Neuronal stem cell (in vitro differentiated cells): ENCODE measurements at regions not wholly inside any gene's neighbourhood (a gene's known extent, or its start where the extent isn't known, plus 50 kb on each side); places are given as distances from the start of the nearest gene placed in this dataset.
A peak's percentile ranks its signal among the peaks of the same experiment; 100 is the strongest.

Experiments used
- DNase-seq: peaks from one replicate; pipeline ENCODE4 v3.0.0-alpha.2; 2013; ENCODE audit warnings: low spot score
- H2AFZ ChIP-seq: one replicate; pipeline ENCODE4 v1.6.1; 2013; ENCODE audit warnings: mild to moderate bottlenecking, low read length, inconsistent platforms
- H2AK5ac ChIP-seq: 2 replicates; pipeline ENCODE4 v1.6.1; 2013; ENCODE audit warnings: low read depth, mild to moderate bottlenecking, inconsistent platforms, low read length, moderate library complexity, mixed read lengths
- H2BK120ac ChIP-seq: 2 replicates; pipeline ENCODE4 v1.6.1; 2013; ENCODE audit warnings: low read depth, mild to moderate bottlenecking, inconsistent platforms, low read length, moderate library complexity, mixed read lengths
- H2BK12ac ChIP-seq: one replicate; pipeline ENCODE4 v1.6.1; 2013; ENCODE audit warnings: low read length, inconsistent platforms
- H2BK15ac ChIP-seq: 2 replicates; pipeline ENCODE4 v1.6.1; 2013; ENCODE audit warnings: mild to moderate bottlenecking, low read length, inconsistent platforms, mixed read lengths
- H2BK5ac ChIP-seq: one replicate; pipeline ENCODE4 v1.6.1; 2013; ENCODE audit warnings: inconsistent platforms, mild to moderate bottlenecking, low read length, moderate library complexity
- H3K14ac ChIP-seq: one replicate; pipeline ENCODE4 v1.6.1; 2013; ENCODE audit warnings: low read length, inconsistent platforms
- H3K18ac ChIP-seq: 2 replicates; pipeline ENCODE4 v1.6.1; 2013; ENCODE audit warnings: low read length, inconsistent platforms
- H3K23ac ChIP-seq: 2 replicates; pipeline ENCODE4 v1.6.1; 2013; ENCODE audit warnings: low read depth, mild to moderate bottlenecking, mixed read lengths, low read length, inconsistent platforms; ENCODE audit not compliant: poor library complexity
- H3K27ac ChIP-seq: replicated peaks from 3 replicates; pipeline ENCODE4 v1.5.1; 2013; ENCODE audit warnings: low read length, inconsistent platforms
- H3K27me3 ChIP-seq, 3 experiments: 2 replicates each; pipeline ENCODE4 v1.6.1; 2013; ENCODE audit warnings: low read length in 3 of 3, mild to moderate bottlenecking in 2 of 3, inconsistent platforms in 1 of 3, low read depth in 1 of 3, mixed read lengths in 1 of 3, moderate library complexity in 1 of 3; ENCODE audit not compliant: control insufficient read depth in 3 of 3, insufficient read depth in 3 of 3
- H3K36me3 ChIP-seq, 2 donors: replicated peaks in 1 of 2; 2 replicates each; pipeline ENCODE4 v1.6.1; 2013; ENCODE audit warnings: low read length in 2 of 2; ENCODE audit not compliant: control insufficient read depth in 2 of 2, insufficient read depth in 2 of 2
- H3K4ac ChIP-seq: 2 replicates; pipeline ENCODE4 v1.6.1; 2013; ENCODE audit warnings: inconsistent platforms, mild to moderate bottlenecking, low read length, moderate library complexity
- H3K4me1 ChIP-seq, 2 donors: 1 replicate in 1 of 2; 2 replicates in 1 of 2; pipeline ENCODE4 v1.6.1; 2013; ENCODE audit warnings: low read length in 2 of 2, low read depth in 1 of 2; ENCODE audit not compliant: control insufficient read depth in 2 of 2, insufficient read depth in 1 of 2
- H3K4me2 ChIP-seq: one replicate; pipeline ENCODE4 v1.6.1; 2013; ENCODE audit warnings: mild to moderate bottlenecking, low read length, inconsistent platforms; ENCODE audit not compliant: insufficient read depth, poor library complexity, severe bottlenecking
- H3K4me3 ChIP-seq, 2 donors: 2 replicates each; pipeline ENCODE4 v1.5.1; 2013; ENCODE audit warnings: low read length in 2 of 2, mild to moderate bottlenecking in 2 of 2, inconsistent platforms in 1 of 2, moderate library complexity in 1 of 2
- H3K79me1 ChIP-seq: one replicate; pipeline ENCODE4 v1.6.1; 2013; ENCODE audit warnings: low read depth, mild to moderate bottlenecking, inconsistent platforms, low read length, moderate library complexity
- H3K9ac ChIP-seq: one replicate; pipeline ENCODE4 v1.6.1; 2013; ENCODE audit warnings: mild to moderate bottlenecking, low read depth, low read length, inconsistent platforms; ENCODE audit not compliant: poor library complexity
- H3K9me3 ChIP-seq, 2 donors: replicated peaks in 1 of 2; 2 replicates each; pipeline versions ENCODE3 to v1.6.1; 2013; ENCODE audit warnings: low read length in 2 of 2, mild to moderate bottlenecking in 2 of 2, inconsistent platforms in 1 of 2, low read depth in 1 of 2, mixed read lengths in 1 of 2, moderate library complexity in 1 of 2; ENCODE audit not compliant: control insufficient read depth in 2 of 2, insufficient read depth in 1 of 2
- H4K8ac ChIP-seq: one replicate; pipeline ENCODE4 v1.6.1; 2013; ENCODE audit warnings: low read depth, mild to moderate bottlenecking, inconsistent platforms, low read length, moderate library complexity
- H4K91ac ChIP-seq: one replicate; pipeline ENCODE4 v1.6.1; 2013; ENCODE audit warnings: low read length, low read depth, mild to moderate bottlenecking, inconsistent platforms; ENCODE audit not compliant: poor library complexity
- WGBS, 2 donors: extraction: QIAGEN DNeasy Blood & Tissue Kit; methylation state at CpG; one replicate each; pipeline ENCODE4 v1.1.7; 2013; ENCODE audit warnings: missing lambda C conversion rate in 2 of 2, mixed read lengths in 1 of 2; ENCODE audit not compliant: insufficient read length in 2 of 2, insufficient replicate concordance in 1 of 2; ENCODE audit errors: extremely low coverage in 2 of 2; 5-methylcytosine and 5-hydroxymethylcytosine counted together

GRCh38 chr15:95486224-95486623 lies 844.3 kb upstream of the NR2F2 start:
- H3K4me2 ChIP-seq: no peak overlapping the region
- no peak overlapping the region for H4K91ac ChIP-seq
- no peak overlapping the region for H2AFZ ChIP-seq
- no peak overlapping the region for H2BK5ac ChIP-seq
- H3K27me3 ChIP-seq: peaks cover 0 to 2% (median 0%) of the 10 kb centered on the region in 3 experiments
- H2BK15ac ChIP-seq: no peak overlapping the region
- no peak overlapping the region for H3K4me3 ChIP-seq
- no peaks in the 10 kb centered on the region for H3K4me1 ChIP-seq
- DNase-seq: no peak
- H3K36me3 ChIP-seq: no peaks in the 10 kb centered on the region
- H3K9ac ChIP-seq: no peak overlapping the region
- no peak overlapping the region for H2BK120ac ChIP-seq
- no peaks in the 10 kb centered on the region for H3K79me1 ChIP-seq
- H2BK12ac ChIP-seq: no peak overlapping the region
- no peak overlapping the region for H3K27ac ChIP-seq
- no peak overlapping the region for H3K14ac ChIP-seq
- no peaks in the 10 kb centered on the region for H3K9me3 ChIP-seq
- H3K23ac ChIP-seq: no peak overlapping the region
- WGBS, 2 donors: no CpG with 5 or more reads among the region's 5 CpGs
- no peak overlapping the region for H2AK5ac ChIP-seq
- H4K8ac ChIP-seq: no peak overlapping the region
- no peak overlapping the region for H3K4ac ChIP-seq
- H3K18ac ChIP-seq: no peak overlapping the region

DNA sequence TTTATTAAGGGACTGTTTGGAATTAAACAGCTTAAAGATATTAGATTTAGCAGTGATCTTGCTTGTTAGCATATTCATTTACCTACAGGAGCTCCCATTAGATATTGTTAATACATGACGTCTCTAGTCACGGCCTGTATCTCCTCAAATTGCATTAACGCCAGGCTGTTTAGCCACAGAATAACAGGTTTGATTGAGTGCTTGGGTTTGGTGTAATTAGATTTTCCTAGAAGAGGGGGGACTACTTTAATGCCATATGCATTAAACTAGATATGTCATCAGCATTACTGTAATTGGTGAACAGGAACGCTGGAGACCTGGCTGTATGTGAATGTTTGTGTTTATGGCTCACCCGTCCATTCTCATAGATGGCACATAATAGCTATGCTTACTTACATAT lies 841.4 kb upstream of the NR2F2 start:
- no peak overlapping the region for H2AK5ac ChIP-seq
- H3K4me1 ChIP-seq: no peaks in the 10 kb centered on the region
- WGBS, 2 donors: no CpG with 5 or more reads among the region's 5 CpGs
- no peaks in the 10 kb centered on the region for H3K9me3 ChIP-seq
- H3K9ac ChIP-seq: no peak overlapping the region
- no peak overlapping the region for H3K23ac ChIP-seq
- no peak overlapping the region for H3K4me3 ChIP-seq
- no peak overlapping the region for H2BK5ac ChIP-seq
- no peak overlapping the region for H4K8ac ChIP-seq
- H3K27me3 ChIP-seq: no peaks in the 10 kb centered on the region
- H3K18ac ChIP-seq: no peak overlapping the region
- H3K36me3 ChIP-seq: no peaks in the 10 kb centered on the region
- no peak overlapping the region for H2BK12ac ChIP-seq
- DNase-seq: no peak
- H3K4me2 ChIP-seq: no peak overlapping the region
- no peak overlapping the region for H4K91ac ChIP-seq
- no peak overlapping the region for H2BK120ac ChIP-seq
- no peaks in the 10 kb centered on the region for H3K79me1 ChIP-seq
- no peak overlapping the region for H3K4ac ChIP-seq
- H2AFZ ChIP-seq: no peak overlapping the region
- H2BK15ac ChIP-seq: no peak overlapping the region
- H3K27ac ChIP-seq: no peak overlapping the region
- no peak overlapping the region for H3K14ac ChIP-seq

- Histone ChIP-seq H2AFZ (no peak overlapping the region), H3K18ac (peak overlapping the region; percentile 44), H2AK5ac (no peak overlapping the region), H3K9me3 (no peaks in the 10 kb centered on the region), H3K27ac (no peak overlapping the region), H4K8ac (no peak overlapping the region), H3K27me3 (no peaks in the 10 kb centered on the region), H3K14ac (no peak overlapping the region), H2BK15ac (peak overlapping the region; percentile 88), H2BK12ac (peak overlapping the region; percentile 2), H3K4me3 (no peak overlapping the region), H2BK5ac (no peak overlapping the region), H2BK120ac (no peak overlapping the region), H3K36me3 (no peaks in the 10 kb centered on the region), H3K4ac (no peak overlapping the region), H3K9ac (no peak overlapping the region), H3K23ac (peak overlapping the region; percentile 37), H3K79me1 (no peaks in the 10 kb centered on the region), H4K91ac (no peak overlapping the region), H3K4me1 (peaks cover 0 to 2% of the 10 kb centered on the region in 2 donors), H3K4me2 (no peak overlapping the region)
- WGBS, 2 donors: no CpG with 5 or more reads among the region's 5 CpGs
- no peak for DNase-seq
These were observed 838.0 kb upstream of the NR2F2 start for GRCh38 chr15:95492388-95493070.

DNA sequence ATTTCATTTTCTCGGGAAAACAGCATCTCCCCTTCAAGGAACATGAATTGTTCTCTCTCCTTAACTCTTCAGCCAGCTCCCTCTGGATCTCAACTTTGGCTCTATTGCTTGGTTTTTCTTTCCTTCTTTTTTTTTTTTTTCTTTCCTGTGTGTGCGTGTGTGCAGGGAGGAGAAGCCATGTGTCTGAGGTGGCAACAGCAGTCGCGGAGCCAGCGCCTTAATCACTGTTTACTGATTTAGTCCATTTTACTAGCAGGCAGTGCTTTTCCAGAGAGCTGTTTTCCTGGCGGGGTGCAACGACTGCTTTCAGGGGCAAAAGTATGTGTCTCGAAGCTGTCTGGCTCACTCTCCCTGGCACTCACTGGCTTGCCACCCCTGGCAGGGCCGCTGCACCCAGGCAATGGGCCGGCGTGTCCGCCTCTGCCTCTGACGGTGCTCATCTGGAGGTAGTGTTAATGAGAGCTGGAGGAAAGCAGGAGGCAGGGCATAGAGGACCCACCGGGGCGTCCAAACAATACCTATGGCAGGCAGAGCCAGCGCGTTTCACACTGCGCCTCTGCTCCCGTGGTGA lies 835.4 kb upstream of the NR2F2 start:
- Histone ChIP-seq H3K23ac (no peak overlapping the region), H3K27ac (no peak overlapping the region), H2BK5ac (no peak overlapping the region), H3K4me2 (no peak overlapping the region), H2AFZ (peak overlapping the region; percentile 77), H2BK12ac (peak overlapping the region; percentile 3), H3K14ac (no peak overlapping the region), H2AK5ac (no peak overlapping the region), H3K18ac (peak overlapping the region; percentile 20), H2BK15ac (no peak overlapping the region), H3K9ac (no peak overlapping the region), H3K4me3 (no peak overlapping the region), H2BK120ac (no peak overlapping the region), H3K36me3 (no peaks in the 10 kb centered on the region), H3K27me3 (no peaks in the 10 kb centered on the region), H3K79me1 (no peaks in the 10 kb centered on the region), H3K4ac (no peak overlapping the region), H4K91ac (no peak overlapping the region), H3K4me1 (peaks cover 0 to 2% of the 10 kb centered on the region in 2 donors), H3K9me3 (no peaks in the 10 kb centered on the region), H4K8ac (no peak overlapping the region)
- DNase-seq: no peak
- no CpG with 5 or more reads among the region's 19 CpGs for WGBS, 2 donors
